Liver (tissue), 8 donors: ENCODE measurements at regions not wholly inside any gene's neighbourhood (a gene's known extent, or its start where the extent isn't known, plus 50 kb on each side); places are given as distances from the start of the nearest gene placed in this dataset.
A peak's percentile ranks its signal among the peaks of the same experiment; 100 is the strongest.

Experiments used
- DNase-seq: peaks from one replicate; pipeline ENCODE4 v3.0.0-alpha.2; 2017; ENCODE audit warnings: low spot score
- H3K27ac ChIP-seq, 2 donors: one replicate each; pipeline ENCODE4 v1.7.0; 2013; ENCODE audit warnings: inconsistent platforms in 2 of 2, low read length in 2 of 2, control low read depth in 1 of 2, low read depth in 1 of 2, mild to moderate bottlenecking in 1 of 2
- H3K27me3 ChIP-seq, 4 donors: one replicate each; pipeline versions ENCODE4 v1.6.1 to v1.7.0; 2013; ENCODE audit warnings: low read length in 3 of 4, inconsistent platforms in 1 of 4, mild to moderate bottlenecking in 1 of 4, moderate library complexity in 1 of 4; ENCODE audit not compliant: control insufficient read depth in 4 of 4, insufficient read depth in 4 of 4
- H3K36me3 ChIP-seq, 4 donors: one replicate each; pipeline versions ENCODE4 v1.6.1 to v1.7.0; 2013; ENCODE audit warnings: low read length in 3 of 4, mild to moderate bottlenecking in 3 of 4, low read depth in 1 of 4, moderate library complexity in 1 of 4; ENCODE audit not compliant: control insufficient read depth in 4 of 4, insufficient read depth in 3 of 4
- H3K4me1 ChIP-seq, 4 donors: one replicate each; pipeline versions ENCODE4 v1.6.1 to v1.7.0; 2013; ENCODE audit warnings: low read length in 3 of 4, mild to moderate bottlenecking in 3 of 4, moderate library complexity in 1 of 4; ENCODE audit not compliant: control insufficient read depth in 4 of 4, insufficient read depth in 4 of 4
- H3K4me3 ChIP-seq, 3 donors: one replicate each; pipeline versions ENCODE4 v1.6.1 to v1.7.0; 2013; ENCODE audit warnings: low read length in 3 of 3, control low read depth in 1 of 3, low read depth in 1 of 3, mild to moderate bottlenecking in 1 of 3
- H3K9ac ChIP-seq, 2 donors: one replicate each; pipeline ENCODE4 v1.7.0; 2013; ENCODE audit warnings: low read length in 2 of 2, mild to moderate bottlenecking in 2 of 2, moderate library complexity in 2 of 2, control low read depth in 1 of 2, low read depth in 1 of 2
- H3K9me3 ChIP-seq, 4 donors: one replicate each; pipeline versions ENCODE4 v1.6.1 to v1.7.0; 2013; ENCODE audit warnings: low read length in 3 of 4; ENCODE audit not compliant: control insufficient read depth in 4 of 4
- EGR1 ChIP-seq, 2 donors: IDR thresholded peaks; 2 replicates each; pipeline ENCODE4 v1.6.1; 2016 to 2018; ENCODE audit warnings: antibody characterized with exemption in 2 of 2, low read depth in 2 of 2
- FOXA1 ChIP-seq: IDR thresholded peaks from 2 replicates; pipeline ENCODE4 v1.6.1; 2016; ENCODE audit warnings: antibody characterized with exemption
- GABPA ChIP-seq, 2 donors: IDR thresholded peaks in 1 of 2; conservative IDR thresholded peaks in 1 of 2; 2 replicates each; pipeline ENCODE4 v1.6.1; 2016; ENCODE audit warnings: antibody characterized with exemption in 2 of 2, mild to moderate bottlenecking in 1 of 2, moderate library complexity in 1 of 2
- HNF4A ChIP-seq, 2 donors: conservative IDR thresholded peaks; 2 replicates each; pipeline ENCODE4 v1.6.1; 2016; ENCODE audit warnings: antibody characterized with exemption in 2 of 2, mild to moderate bottlenecking in 2 of 2
- HNF4G ChIP-seq: IDR thresholded peaks from 2 replicates; pipeline ENCODE4 v1.6.1; 2016; ENCODE audit warnings: antibody characterized with exemption
- JUND ChIP-seq, 2 donors: IDR thresholded peaks; 2 replicates each; pipeline ENCODE4 v1.6.1; 2016; ENCODE audit warnings: antibody characterized with exemption in 2 of 2
- NR2F2 ChIP-seq: IDR thresholded peaks from 2 replicates; pipeline ENCODE4 v1.6.1; 2016; ENCODE audit warnings: antibody characterized with exemption
- RXRA ChIP-seq, 2 donors: IDR thresholded peaks; 2 replicates each; pipeline ENCODE4 v1.6.1; 2017 to 2018; ENCODE audit warnings: antibody characterized with exemption in 2 of 2, mild to moderate bottlenecking in 1 of 2
- SP1 ChIP-seq: IDR thresholded peaks from 2 replicates; pipeline ENCODE4 v1.6.1; 2018; ENCODE audit warnings: antibody characterized with exemption, mild to moderate bottlenecking
- WGBS: extraction: QIAGEN DNeasy Blood & Tissue Kit; methylation state at CpG from one replicate; pipeline ENCODE4 v1.1.7; 2013; 5-methylcytosine and 5-hydroxymethylcytosine counted together
- TF ChIP-seq, protein P1 (sequence below): IDR thresholded peaks from 2 replicates; pipeline ENCODE4 v1.6.1; 2016; ENCODE audit warnings: antibody characterized with exemption
- TF ChIP-seq, protein P2 (sequence below): IDR thresholded peaks from 2 replicates; pipeline ENCODE4 v1.6.1; 2016; ENCODE audit warnings: antibody characterized with exemption
- TF ChIP-seq, protein P3 (sequence below): fragments of 150-350 bp; IDR thresholded peaks from 2 replicates; pipeline ENCODE4 v1.5.1; 2017; ENCODE audit warnings: improper control_type of control experiment, low read depth, low read length; ENCODE audit not compliant: missing input control
- TF ChIP-seq, protein P4 (sequence below): IDR thresholded peaks from 2 replicates; pipeline ENCODE4 v1.6.1; 2016; ENCODE audit warnings: antibody characterized with exemption, mild to moderate bottlenecking
- TF ChIP-seq, protein P5 (sequence below): IDR thresholded peaks from 2 replicates; pipeline ENCODE4 v1.6.1; 2016; ENCODE audit warnings: antibody characterized with exemption
- donor health status: healthy.
- donor health status: healthy.
- donor health status: healthy.
- donor health status: healthy.
- donor health status: healthy.

DNA sequence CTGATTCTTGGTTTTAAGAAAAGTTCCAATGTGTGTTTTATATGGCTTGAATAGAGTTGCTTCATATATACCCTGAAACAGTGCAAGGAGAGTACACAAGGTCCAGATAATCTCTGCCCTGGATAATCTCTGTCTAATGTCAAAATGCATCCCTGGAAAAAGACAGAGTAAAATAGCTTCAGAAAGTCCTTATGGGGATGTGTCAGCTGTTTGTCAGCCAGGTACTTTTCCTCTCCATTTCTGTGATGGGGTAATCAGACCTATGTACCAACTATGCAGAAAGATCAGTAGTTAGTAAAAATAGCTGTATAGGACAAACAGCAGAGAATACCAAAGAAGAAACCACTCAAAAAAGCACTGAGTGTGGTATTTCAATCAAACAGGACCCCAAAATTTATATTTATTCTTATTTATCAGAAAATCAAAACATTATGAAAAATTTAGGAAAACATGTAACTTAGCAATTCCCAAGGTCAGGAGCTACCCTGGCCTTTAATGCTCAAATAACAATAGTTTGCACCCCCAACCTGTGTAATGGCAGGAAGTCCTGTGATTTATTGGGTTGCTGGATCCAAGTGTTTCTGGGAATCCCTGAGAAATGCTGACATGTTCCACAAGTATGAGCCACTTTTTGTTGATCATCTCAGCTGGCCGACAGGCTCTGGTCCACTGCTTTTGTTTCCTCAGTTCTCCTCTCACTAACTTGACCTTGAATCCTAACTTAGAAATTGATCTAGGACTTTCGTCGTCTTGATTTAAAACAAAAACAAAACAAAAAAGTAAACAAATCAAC lies 69.6 kb downstream of the MDH1 start:
- Histone ChIP-seq H3K27me3 (no peaks in the 10 kb centered on the region), H3K36me3 (no peaks in the 10 kb centered on the region), H3K9ac (no peak overlapping the region), H3K27ac (peak overlapping the region in 1 of 2 donors; percentile 6), H3K4me3 (no peak overlapping the region), H3K4me1 (peaks cover 4 to 29% (median 14%) of the 10 kb centered on the region in 4 donors), H3K9me3 (peaks cover 0 to 3% (median 0%) of the 10 kb centered on the region in 4 donors)
- 43% methylated on average over 3 of the region's 3 CpGs for WGBS
- TF ChIP-seq, protein P1, sequence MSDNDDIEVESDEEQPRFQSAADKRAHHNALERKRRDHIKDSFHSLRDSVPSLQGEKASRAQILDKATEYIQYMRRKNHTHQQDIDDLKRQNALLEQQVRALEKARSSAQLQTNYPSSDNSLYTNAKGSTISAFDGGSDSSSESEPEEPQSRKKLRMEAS: no peak
- TF ChIP-seq, protein P2, sequence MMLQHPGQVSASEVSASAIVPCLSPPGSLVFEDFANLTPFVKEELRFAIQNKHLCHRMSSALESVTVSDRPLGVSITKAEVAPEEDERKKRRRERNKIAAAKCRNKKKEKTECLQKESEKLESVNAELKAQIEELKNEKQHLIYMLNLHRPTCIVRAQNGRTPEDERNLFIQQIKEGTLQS: no peak
- TF ChIP-seq RXRA (IDR thresholded peaks at IDR 0.05) (no peak), GABPA (IDR thresholded peaks at IDR 0.05 in 1 of 2, conservative IDR thresholded peaks at IDR 0.05 in 1 of 2) (no peak), JUND (IDR thresholded peaks at IDR 0.05) (no peak), FOXA1 (no peak)
- TF ChIP-seq, protein P3, sequence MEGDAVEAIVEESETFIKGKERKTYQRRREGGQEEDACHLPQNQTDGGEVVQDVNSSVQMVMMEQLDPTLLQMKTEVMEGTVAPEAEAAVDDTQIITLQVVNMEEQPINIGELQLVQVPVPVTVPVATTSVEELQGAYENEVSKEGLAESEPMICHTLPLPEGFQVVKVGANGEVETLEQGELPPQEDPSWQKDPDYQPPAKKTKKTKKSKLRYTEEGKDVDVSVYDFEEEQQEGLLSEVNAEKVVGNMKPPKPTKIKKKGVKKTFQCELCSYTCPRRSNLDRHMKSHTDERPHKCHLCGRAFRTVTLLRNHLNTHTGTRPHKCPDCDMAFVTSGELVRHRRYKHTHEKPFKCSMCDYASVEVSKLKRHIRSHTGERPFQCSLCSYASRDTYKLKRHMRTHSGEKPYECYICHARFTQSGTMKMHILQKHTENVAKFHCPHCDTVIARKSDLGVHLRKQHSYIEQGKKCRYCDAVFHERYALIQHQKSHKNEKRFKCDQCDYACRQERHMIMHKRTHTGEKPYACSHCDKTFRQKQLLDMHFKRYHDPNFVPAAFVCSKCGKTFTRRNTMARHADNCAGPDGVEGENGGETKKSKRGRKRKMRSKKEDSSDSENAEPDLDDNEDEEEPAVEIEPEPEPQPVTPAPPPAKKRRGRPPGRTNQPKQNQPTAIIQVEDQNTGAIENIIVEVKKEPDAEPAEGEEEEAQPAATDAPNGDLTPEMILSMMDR: no peak
- TF ChIP-seq, protein P4, sequence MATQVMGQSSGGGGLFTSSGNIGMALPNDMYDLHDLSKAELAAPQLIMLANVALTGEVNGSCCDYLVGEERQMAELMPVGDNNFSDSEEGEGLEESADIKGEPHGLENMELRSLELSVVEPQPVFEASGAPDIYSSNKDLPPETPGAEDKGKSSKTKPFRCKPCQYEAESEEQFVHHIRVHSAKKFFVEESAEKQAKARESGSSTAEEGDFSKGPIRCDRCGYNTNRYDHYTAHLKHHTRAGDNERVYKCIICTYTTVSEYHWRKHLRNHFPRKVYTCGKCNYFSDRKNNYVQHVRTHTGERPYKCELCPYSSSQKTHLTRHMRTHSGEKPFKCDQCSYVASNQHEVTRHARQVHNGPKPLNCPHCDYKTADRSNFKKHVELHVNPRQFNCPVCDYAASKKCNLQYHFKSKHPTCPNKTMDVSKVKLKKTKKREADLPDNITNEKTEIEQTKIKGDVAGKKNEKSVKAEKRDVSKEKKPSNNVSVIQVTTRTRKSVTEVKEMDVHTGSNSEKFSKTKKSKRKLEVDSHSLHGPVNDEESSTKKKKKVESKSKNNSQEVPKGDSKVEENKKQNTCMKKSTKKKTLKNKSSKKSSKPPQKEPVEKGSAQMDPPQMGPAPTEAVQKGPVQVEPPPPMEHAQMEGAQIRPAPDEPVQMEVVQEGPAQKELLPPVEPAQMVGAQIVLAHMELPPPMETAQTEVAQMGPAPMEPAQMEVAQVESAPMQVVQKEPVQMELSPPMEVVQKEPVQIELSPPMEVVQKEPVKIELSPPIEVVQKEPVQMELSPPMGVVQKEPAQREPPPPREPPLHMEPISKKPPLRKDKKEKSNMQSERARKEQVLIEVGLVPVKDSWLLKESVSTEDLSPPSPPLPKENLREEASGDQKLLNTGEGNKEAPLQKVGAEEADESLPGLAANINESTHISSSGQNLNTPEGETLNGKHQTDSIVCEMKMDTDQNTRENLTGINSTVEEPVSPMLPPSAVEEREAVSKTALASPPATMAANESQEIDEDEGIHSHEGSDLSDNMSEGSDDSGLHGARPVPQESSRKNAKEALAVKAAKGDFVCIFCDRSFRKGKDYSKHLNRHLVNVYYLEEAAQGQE: no peak
- no peak for DNase-seq

DNA sequence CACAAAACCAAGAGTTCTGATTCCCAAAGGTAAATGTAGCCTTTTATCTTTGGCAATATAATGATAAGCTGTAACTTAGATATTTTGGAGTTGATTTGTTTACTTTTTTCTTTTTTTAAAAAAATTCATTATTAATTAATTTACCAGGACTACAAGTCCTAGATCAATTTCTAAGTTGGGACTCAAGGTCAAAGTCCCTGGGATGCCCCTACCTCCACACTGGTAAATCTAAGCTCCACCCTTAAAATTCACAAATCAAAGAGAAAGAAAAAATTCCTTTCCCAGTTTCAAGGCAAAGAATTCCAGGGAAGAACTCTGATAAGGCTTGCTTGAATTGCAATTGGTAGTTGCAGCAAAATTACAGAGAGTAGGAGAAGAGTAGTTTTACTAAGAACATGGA lies 71.3 kb downstream of the MDH1 start:
- H3K9ac ChIP-seq: no peak overlapping the region

More for the DNA sequence above, 71.3 kb downstream of the MDH1 start:
- no peaks in the 10 kb centered on the region for H3K9me3 ChIP-seq
- peaks cover 4 to 38% (median 18%) of the 10 kb centered on the region in 4 donors for H3K4me1 ChIP-seq
- no peak for TF ChIP-seq JUND (IDR thresholded peaks at IDR 0.05)
- no peak for TF ChIP-seq NR2F2
- TF ChIP-seq, protein P5, sequence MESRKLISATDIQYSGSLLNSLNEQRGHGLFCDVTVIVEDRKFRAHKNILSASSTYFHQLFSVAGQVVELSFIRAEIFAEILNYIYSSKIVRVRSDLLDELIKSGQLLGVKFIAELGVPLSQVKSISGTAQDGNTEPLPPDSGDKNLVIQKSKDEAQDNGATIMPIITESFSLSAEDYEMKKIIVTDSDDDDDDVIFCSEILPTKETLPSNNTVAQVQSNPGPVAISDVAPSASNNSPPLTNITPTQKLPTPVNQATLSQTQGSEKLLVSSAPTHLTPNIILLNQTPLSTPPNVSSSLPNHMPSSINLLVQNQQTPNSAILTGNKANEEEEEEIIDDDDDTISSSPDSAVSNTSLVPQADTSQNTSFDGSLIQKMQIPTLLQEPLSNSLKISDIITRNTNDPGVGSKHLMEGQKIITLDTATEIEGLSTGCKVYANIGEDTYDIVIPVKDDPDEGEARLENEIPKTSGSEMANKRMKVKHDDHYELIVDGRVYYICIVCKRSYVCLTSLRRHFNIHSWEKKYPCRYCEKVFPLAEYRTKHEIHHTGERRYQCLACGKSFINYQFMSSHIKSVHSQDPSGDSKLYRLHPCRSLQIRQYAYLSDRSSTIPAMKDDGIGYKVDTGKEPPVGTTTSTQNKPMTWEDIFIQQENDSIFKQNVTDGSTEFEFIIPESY: no peak
- peak; percentile 55 for TF ChIP-seq HNF4G
- peak; percentile 53 to 87 for TF ChIP-seq HNF4A (conservative IDR thresholded peaks at IDR 0.05)
- no peak for TF ChIP-seq EGR1 (IDR thresholded peaks at IDR 0.05; ENCODE audit: low read depth in 2 of 2)
- no peak for TF ChIP-seq FOXA1
- TF ChIP-seq GABPA (IDR thresholded peaks at IDR 0.05 in 1 of 2, conservative IDR thresholded peaks at IDR 0.05 in 1 of 2): no peak
- no peak for TF ChIP-seq SP1
- H3K4me3 ChIP-seq: no peak overlapping the region
- no peak overlapping the region for H3K27ac ChIP-seq
- no peak for DNase-seq
- H3K27me3 ChIP-seq: no peaks in the 10 kb centered on the region
- H3K36me3 ChIP-seq: no peaks in the 10 kb centered on the region
